ENCODE measurements at regions not wholly inside any gene's neighbourhood (a gene's known extent, or its start where the extent isn't known, plus 50 kb on each side); places are given as distances from the start of the nearest gene placed in this dataset.

DNA sequence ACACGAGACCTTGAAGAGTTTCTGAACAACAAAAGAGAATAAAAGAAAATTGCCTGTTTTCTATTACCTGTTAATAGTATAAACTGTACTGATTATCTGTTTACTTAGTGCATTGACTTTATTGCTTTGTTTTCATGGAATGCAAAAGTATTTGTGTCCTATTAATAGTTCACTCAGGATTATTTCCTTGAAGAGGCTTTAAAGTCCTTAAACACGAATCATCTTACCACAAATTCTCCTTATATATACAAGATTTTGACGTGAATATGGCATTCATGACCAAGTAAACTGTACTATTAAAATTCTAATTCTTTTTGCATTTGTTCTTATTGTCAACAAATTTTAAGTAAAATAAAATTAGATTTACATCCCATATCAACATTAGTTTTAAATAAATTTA, 513.0 kb downstream of the NTRK3 start:
- ChIA-PET POLR2A (ENCODE audit: unreplicated experiment) (no interaction called here), CTCF (no interaction called here)
- Histone ChIP-seq H3K36me3 (ENCODE audit: control insufficient read depth, insufficient read depth, low read length) (no peaks in the 10 kb centered on the region), H4K5ac (ENCODE audit: low read depth, low read length) (no peak overlapping the region), H4K20me1 (ENCODE audit: insufficient read depth, low read length) (no peaks in the 10 kb centered on the region), H2BK5ac (ENCODE audit: low read depth, low read length, poor library complexity, severe bottlenecking) (no peak overlapping the region), H3K79me1 (ENCODE audit: low read depth in 1 of 2, low read length in 2 of 2) (no peaks in the 10 kb centered on the region), H3K23ac (ENCODE audit: low read depth, low read length) (no peak overlapping the region), H2AK5ac (ENCODE audit: low read depth, low read length) (no peak overlapping the region), H2BK15ac (ENCODE audit: low read depth, low read length) (no peak overlapping the region), H2AK9ac (replicated peaks; ENCODE audit: low read depth, low read length, poor library complexity) (no peak overlapping the region), H3K4ac (ENCODE audit: low read depth, low read length) (no peak overlapping the region), H3K27ac (ENCODE audit: insufficient read depth, low read length) (no peak overlapping the region), H3K4me1 (ENCODE audit: control insufficient read depth, insufficient read depth, low read length) (peaks cover 1% of the 10 kb centered on the region; the same call in 1 of the 2 replicates), H3K9ac (ENCODE audit: low read depth, low read length) (no peak overlapping the region), H3K9me3 (ENCODE audit: control insufficient read depth, insufficient read depth, low read length) (no peaks in the 10 kb centered on the region), H3K4me2 (ENCODE audit: low read depth, low read length) (peak overlapping the region; percentile 45; the same call in 1 of the 2 replicates), H3K56ac (ENCODE audit: extremely low read depth, insufficient read depth, low read length) (no peak overlapping the region), H4K91ac (ENCODE audit: insufficient read depth, low read depth, low read length) (no peak overlapping the region), H3K18ac (ENCODE audit: low read depth, low read length) (no peak overlapping the region), H3K27me3 (ENCODE audit: control insufficient read depth, insufficient read depth, low read length) (no peaks in the 10 kb centered on the region), H4K8ac (ENCODE audit: low read depth in 2 of 2, low read length in 2 of 2) (no peak overlapping the region), H3K14ac (replicated peaks; ENCODE audit: low read depth, low read length) (no peak overlapping the region), H2BK20ac (ENCODE audit: low read depth, low read length) (no peak overlapping the region), H3K4me3 (ENCODE audit: insufficient read depth, low read depth, low read length) (no peak overlapping the region), H2AFZ (replicated peaks; ENCODE audit: low read length, poor library complexity) (no peak overlapping the region), H2BK120ac (ENCODE audit: low read depth, low read length) (no peak overlapping the region), H3K9me1 (ENCODE audit: insufficient read depth, low read length) (0 out of 2 replicates have a peak, but pooled peaks cover 2% of the 10 kb centered on the region)
- TF ChIP-seq SMC3 (IDR thresholded peaks at IDR 0.05; ENCODE audit: low read depth, low read length), result no peak
- TF ChIP-seq RCOR1 (IDR thresholded peaks at IDR 0.05; ENCODE audit: insufficient replicate concordance, low read length), result no peak
- TF ChIP-seq NFE2L2 (IDR thresholded peaks at IDR 0.05; ENCODE audit: low read depth, low read length), result no peak
- TF ChIP-seq, protein P1, sequence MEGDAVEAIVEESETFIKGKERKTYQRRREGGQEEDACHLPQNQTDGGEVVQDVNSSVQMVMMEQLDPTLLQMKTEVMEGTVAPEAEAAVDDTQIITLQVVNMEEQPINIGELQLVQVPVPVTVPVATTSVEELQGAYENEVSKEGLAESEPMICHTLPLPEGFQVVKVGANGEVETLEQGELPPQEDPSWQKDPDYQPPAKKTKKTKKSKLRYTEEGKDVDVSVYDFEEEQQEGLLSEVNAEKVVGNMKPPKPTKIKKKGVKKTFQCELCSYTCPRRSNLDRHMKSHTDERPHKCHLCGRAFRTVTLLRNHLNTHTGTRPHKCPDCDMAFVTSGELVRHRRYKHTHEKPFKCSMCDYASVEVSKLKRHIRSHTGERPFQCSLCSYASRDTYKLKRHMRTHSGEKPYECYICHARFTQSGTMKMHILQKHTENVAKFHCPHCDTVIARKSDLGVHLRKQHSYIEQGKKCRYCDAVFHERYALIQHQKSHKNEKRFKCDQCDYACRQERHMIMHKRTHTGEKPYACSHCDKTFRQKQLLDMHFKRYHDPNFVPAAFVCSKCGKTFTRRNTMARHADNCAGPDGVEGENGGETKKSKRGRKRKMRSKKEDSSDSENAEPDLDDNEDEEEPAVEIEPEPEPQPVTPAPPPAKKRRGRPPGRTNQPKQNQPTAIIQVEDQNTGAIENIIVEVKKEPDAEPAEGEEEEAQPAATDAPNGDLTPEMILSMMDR (conservative IDR thresholded peaks at IDR 0.05; ENCODE audit: low read depth, low read length), result no peak
- no peak for TF ChIP-seq MXI1 (IDR thresholded peaks at IDR 0.05; ENCODE audit: borderline replicate concordance, low read depth, low read length)
- TF ChIP-seq, protein P2, sequence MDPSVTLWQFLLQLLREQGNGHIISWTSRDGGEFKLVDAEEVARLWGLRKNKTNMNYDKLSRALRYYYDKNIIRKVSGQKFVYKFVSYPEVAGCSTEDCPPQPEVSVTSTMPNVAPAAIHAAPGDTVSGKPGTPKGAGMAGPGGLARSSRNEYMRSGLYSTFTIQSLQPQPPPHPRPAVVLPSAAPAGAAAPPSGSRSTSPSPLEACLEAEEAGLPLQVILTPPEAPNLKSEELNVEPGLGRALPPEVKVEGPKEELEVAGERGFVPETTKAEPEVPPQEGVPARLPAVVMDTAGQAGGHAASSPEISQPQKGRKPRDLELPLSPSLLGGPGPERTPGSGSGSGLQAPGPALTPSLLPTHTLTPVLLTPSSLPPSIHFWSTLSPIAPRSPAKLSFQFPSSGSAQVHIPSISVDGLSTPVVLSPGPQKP (IDR thresholded peaks at IDR 0.05; ENCODE audit: borderline replicate concordance, low read depth, low read length), result no peak
- TF ChIP-seq RAD21 (IDR thresholded peaks at IDR 0.05; ENCODE audit: low read length), result no peak
- dilution Hi-C loops (cut with HindIII; ENCODE audit: low sequenced_read_pairs, unreplicated experiment) (no loop called here), intact Hi-C loops (cut with micrococcal nuclease) (no loop called here), in situ Hi-C loops (cut with MboI; ENCODE audit: low sequenced_read_pairs) (no loop called here)
- ATAC-seq (ENCODE audit: low read depth) (no peak), DNase-seq (peak; percentile 49)
- WGBS, 2 experiments (ENCODE audit: extremely low coverage in 2 of 2, insufficient read length in 1 of 2), result no CpG with 5 or more reads among the region's 3 CpGs
- no TSS peak for BruUV-seq (replicated peaks)
